ENCODE measurements at regions not wholly inside any gene's neighbourhood (a gene's known extent, or its start where the extent isn't known, plus 50 kb on each side); places are given as distances from the start of the nearest gene placed in this dataset.

DNA sequence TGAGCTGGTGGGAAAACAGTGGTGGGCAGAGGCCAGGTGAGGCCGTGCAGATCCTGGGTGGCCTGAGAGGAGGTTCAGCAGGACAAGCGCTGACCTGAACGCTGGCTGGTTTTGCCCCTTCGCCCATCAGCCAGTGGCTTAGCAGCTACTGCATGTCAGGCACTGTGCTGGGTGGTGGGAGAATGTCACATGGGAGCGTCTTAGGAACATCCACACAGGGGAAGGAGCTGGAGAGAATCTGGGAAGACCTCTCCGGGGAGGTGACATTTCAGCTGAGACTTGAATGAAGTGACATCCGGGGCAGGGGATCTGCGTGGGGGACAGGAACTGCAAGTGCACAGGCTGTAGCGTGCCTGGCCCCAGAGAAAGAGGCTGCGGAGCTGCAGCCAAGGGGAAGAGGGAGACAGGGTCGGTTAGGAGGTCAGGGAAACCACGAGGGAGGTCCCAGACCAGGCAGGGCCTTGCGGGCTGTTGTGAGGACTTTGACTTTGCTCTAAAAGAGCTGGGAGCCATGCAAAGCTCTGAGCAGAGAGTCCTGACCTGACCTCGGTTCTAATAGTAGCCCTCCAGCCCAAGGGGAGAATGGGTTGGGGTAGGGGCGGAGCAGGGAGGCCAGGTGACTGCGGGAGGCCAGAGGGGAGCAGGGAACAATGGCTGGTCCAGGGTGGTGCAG, 156.8 kb upstream of the PTPN1 start:
- DNase-seq: peak; percentile 51
- H3K36me3 ChIP-seq: no peaks in the 10 kb centered on the region
- intact Hi-C loops (cut with micrococcal nuclease): no loop called here
- H3K4me3 ChIP-seq: no peak overlapping the region
- no peaks in the 10 kb centered on the region for H3K27me3 ChIP-seq (ENCODE audit: low read depth)
- no peaks in the 10 kb centered on the region for H3K4me1 ChIP-seq
- H3K9me3 ChIP-seq (replicated peaks): no peaks in the 10 kb centered on the region
- no peak overlapping the region for H3K27ac ChIP-seq (replicated peaks)
- TF ChIP-seq, protein P1, sequence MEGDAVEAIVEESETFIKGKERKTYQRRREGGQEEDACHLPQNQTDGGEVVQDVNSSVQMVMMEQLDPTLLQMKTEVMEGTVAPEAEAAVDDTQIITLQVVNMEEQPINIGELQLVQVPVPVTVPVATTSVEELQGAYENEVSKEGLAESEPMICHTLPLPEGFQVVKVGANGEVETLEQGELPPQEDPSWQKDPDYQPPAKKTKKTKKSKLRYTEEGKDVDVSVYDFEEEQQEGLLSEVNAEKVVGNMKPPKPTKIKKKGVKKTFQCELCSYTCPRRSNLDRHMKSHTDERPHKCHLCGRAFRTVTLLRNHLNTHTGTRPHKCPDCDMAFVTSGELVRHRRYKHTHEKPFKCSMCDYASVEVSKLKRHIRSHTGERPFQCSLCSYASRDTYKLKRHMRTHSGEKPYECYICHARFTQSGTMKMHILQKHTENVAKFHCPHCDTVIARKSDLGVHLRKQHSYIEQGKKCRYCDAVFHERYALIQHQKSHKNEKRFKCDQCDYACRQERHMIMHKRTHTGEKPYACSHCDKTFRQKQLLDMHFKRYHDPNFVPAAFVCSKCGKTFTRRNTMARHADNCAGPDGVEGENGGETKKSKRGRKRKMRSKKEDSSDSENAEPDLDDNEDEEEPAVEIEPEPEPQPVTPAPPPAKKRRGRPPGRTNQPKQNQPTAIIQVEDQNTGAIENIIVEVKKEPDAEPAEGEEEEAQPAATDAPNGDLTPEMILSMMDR (IDR thresholded peaks at IDR 0.05; ENCODE audit: borderline replicate concordance): no peak

- Histone ChIP-seq H3K9me3 (replicated peaks) (no peaks in the 10 kb centered on the region), H3K36me3 (no peaks in the 10 kb centered on the region), H3K27ac (replicated peaks) (no peak overlapping the region), H3K27me3 (ENCODE audit: low read depth) (no peaks in the 10 kb centered on the region), H3K4me3 (no peak overlapping the region), H3K4me1 (no peaks in the 10 kb centered on the region)
- TF ChIP-seq, protein P1 (IDR thresholded peaks at IDR 0.05; ENCODE audit: borderline replicate concordance): no peak
- intact Hi-C loops (cut with micrococcal nuclease): no loop called here
- DNase-seq: no peak
Observed at GRCh38 chr20:50354721-50355589, 155.2 kb upstream of the PTPN1 start.

GRCh38 chr20:50355590-50356524, 154.3 kb upstream of the PTPN1 start:
- TF ChIP-seq, protein P1 (IDR thresholded peaks at IDR 0.05; ENCODE audit: borderline replicate concordance): no peak
- intact Hi-C loops (cut with micrococcal nuclease): no loop called here
- Histone ChIP-seq H3K36me3 (no peaks in the 10 kb centered on the region), H3K9me3 (replicated peaks) (no peaks in the 10 kb centered on the region), H3K4me3 (no peak overlapping the region), H3K4me1 (no peaks in the 10 kb centered on the region), H3K27me3 (ENCODE audit: low read depth) (no peaks in the 10 kb centered on the region), H3K27ac (replicated peaks) (no peak overlapping the region)
- no peak for DNase-seq

- Histone ChIP-seq H3K27ac (replicated peaks) (no peak overlapping the region), H3K27me3 (ENCODE audit: low read depth) (no peaks in the 10 kb centered on the region), H3K9me3 (replicated peaks) (no peaks in the 10 kb centered on the region), H3K36me3 (no peaks in the 10 kb centered on the region), H3K4me1 (no peaks in the 10 kb centered on the region), H3K4me3 (no peak overlapping the region)
- TF ChIP-seq, protein P1 (IDR thresholded peaks at IDR 0.05; ENCODE audit: borderline replicate concordance): no peak
- intact Hi-C loops (cut with micrococcal nuclease): no loop called here
- no peak for DNase-seq
Observed at GRCh38 chr20:50356525-50356885, 153.7 kb upstream of the PTPN1 start.

Data from left ventricle myocardium inferior (tissue), 1 donor.